Smooth muscle cell (in vitro differentiated cells): ENCODE measurements at regions not wholly inside any gene's neighbourhood (a gene's known extent, or its start where the extent isn't known, plus 50 kb on each side); places are given as distances from the start of the nearest gene placed in this dataset.

ENCODE experiments used
- DNase-seq: peaks from one replicate; lab custom pipeline; 2025; ENCODE audit not compliant: unreplicated experiment; lab: John Stamatoyannopoulos, UW
- H2AFZ ChIP-seq: fragments of 200-600 bp; sonication (generic); 2 replicates; pipeline ENCODE4 v1.6.0; 2016; ENCODE audit warnings: antibody characterized with exemption, low read depth, mild to moderate bottlenecking
- H3F3A ChIP-seq: fragments of 200-600 bp; sonication (generic); 2 replicates; pipeline ENCODE4 v1.6.0; 2017; ENCODE audit warnings: antibody characterized with exemption, low read depth
- H3K27ac ChIP-seq: fragments of 200-600 bp; sonication (generic); 2 replicates; pipeline ENCODE4 v1.5.1; 2016; ENCODE audit warnings: low read depth, mild to moderate bottlenecking
- H3K27me3 ChIP-seq: fragments of 200-600 bp; sonication (generic); 2 replicates; pipeline ENCODE4 v1.6.1; 2016; ENCODE audit warnings: low read depth, mild to moderate bottlenecking
- H3K36me3 ChIP-seq: fragments of 200-600 bp; sonication (generic); 2 replicates; pipeline ENCODE4 v1.5.1; 2016; ENCODE audit warnings: low read depth
- H3K4me1 ChIP-seq: fragments of 200-600 bp; sonication (generic); 2 replicates; pipeline ENCODE4 v1.5.1; 2016; ENCODE audit warnings: low read depth
- H3K4me2 ChIP-seq: fragments of 200-600 bp; sonication (generic); 2 replicates; pipeline ENCODE4 v1.6.0; 2016; ENCODE audit warnings: mild to moderate bottlenecking
- H3K4me3 ChIP-seq: fragments of 200-600 bp; sonication (generic); 2 replicates; pipeline ENCODE4 v1.5.1; 2016; ENCODE audit warnings: mild to moderate bottlenecking
- H3K79me2 ChIP-seq: fragments of 200-600 bp; sonication (generic); 2 replicates; pipeline ENCODE4 v1.6.0; 2016; ENCODE audit warnings: low read depth, mild to moderate bottlenecking
- H3K9ac ChIP-seq: fragments of 200-600 bp; sonication (generic); 2 replicates; pipeline ENCODE4 v1.6.0; 2016; ENCODE audit warnings: low read depth
- H3K9me3 ChIP-seq: fragments of 200-600 bp; sonication (generic); replicated peaks from 2 replicates; pipeline ENCODE4 v1.5.1; 2016; ENCODE audit warnings: low read depth
- H4K20me1 ChIP-seq: fragments of 200-600 bp; sonication (generic); 2 replicates; pipeline ENCODE4 v1.6.0; 2016; ENCODE audit warnings: low read depth
- CTCF ChIP-seq: fragments of 200-600 bp; sonication (generic); IDR thresholded peaks from 2 replicates; pipeline ENCODE4 v1.5.1; 2017; ENCODE audit warnings: borderline replicate concordance, mild to moderate bottlenecking, antibody characterized with exemption; ENCODE audit not compliant: insufficient read depth, poor library complexity, severe bottlenecking
- WGBS: methylation state at CpG from one replicate; pipeline ENCODE4 v1.1.7; 2016; ENCODE audit warnings: low lambda C conversion rate; 5-methylcytosine and 5-hydroxymethylcytosine counted together

- Histone ChIP-seq H2AFZ (no peak overlapping the region), H3K4me2 (no peak overlapping the region), H3K27ac (no peak overlapping the region), H3K9ac (no peak overlapping the region), H4K20me1 (no peaks in the 10 kb centered on the region), H3K4me1 (peaks cover 5% of the 10 kb centered on the region), H3K9me3 (no peaks in the 10 kb centered on the region), H3K79me2 (no peaks in the 10 kb centered on the region), H3K4me3 (no peak overlapping the region), H3K27me3 (no peaks in the 10 kb centered on the region), H3F3A (no peaks in the 10 kb centered on the region), H3K36me3 (no peaks in the 10 kb centered on the region)
- no peak for DNase-seq
- WGBS = 87% methylated on average over 4 of the region's 4 CpGs
- TF ChIP-seq CTCF = no peak
These were observed 254.0 kb upstream of the SOX2 start for GRCh38 chr3:181457756-181458155.

GRCh38 chr3:181457190-181457589, 254.5 kb upstream of the SOX2 start:
- no peak overlapping the region for H2AFZ ChIP-seq
- 93% methylated on average over 9 of the region's 9 CpGs for WGBS

GRCh38 chr3:181455276-181455675, 256.4 kb upstream of the SOX2 start:
- no peak overlapping the region for H3K9ac ChIP-seq
- no peaks in the 10 kb centered on the region for H3K27me3 ChIP-seq
- WGBS = 67% methylated on average over 1 of the region's 1 CpG
- H2AFZ ChIP-seq = no peak overlapping the region
- no peak overlapping the region for H3K4me2 ChIP-seq
- DNase-seq = no peak
- no peaks in the 10 kb centered on the region for H3K79me2 ChIP-seq
- peaks cover 5% of the 10 kb centered on the region for H3K4me1 ChIP-seq
- H4K20me1 ChIP-seq = no peaks in the 10 kb centered on the region
- no peaks in the 10 kb centered on the region for H3F3A ChIP-seq
- H3K4me3 ChIP-seq = no peak overlapping the region
- no peak overlapping the region for H3K27ac ChIP-seq
- H3K9me3 ChIP-seq = no peaks in the 10 kb centered on the region
- TF ChIP-seq CTCF = no peak
- no peaks in the 10 kb centered on the region for H3K36me3 ChIP-seq

More at GRCh38 chr3:181457190-181457589, 254.5 kb upstream of the SOX2 start:
- H3K4me2 ChIP-seq = no peak overlapping the region
- TF ChIP-seq CTCF = no peak
- H3K27me3 ChIP-seq = no peaks in the 10 kb centered on the region
- peaks cover 5% of the 10 kb centered on the region for H3K4me1 ChIP-seq
- H3K79me2 ChIP-seq = no peaks in the 10 kb centered on the region
- DNase-seq = no peak
- no peak overlapping the region for H3K27ac ChIP-seq
- no peaks in the 10 kb centered on the region for H4K20me1 ChIP-seq
- no peak overlapping the region for H3K9ac ChIP-seq
- H3K36me3 ChIP-seq = no peaks in the 10 kb centered on the region
- H3F3A ChIP-seq = no peaks in the 10 kb centered on the region
- no peak overlapping the region for H3K4me3 ChIP-seq
- no peaks in the 10 kb centered on the region for H3K9me3 ChIP-seq

GRCh38 chr3:181454451-181455027, 257.2 kb upstream of the SOX2 start:
- WGBS = 80% methylated on average over 6 of the region's 6 CpGs
- Histone ChIP-seq H2AFZ (no peak overlapping the region), H3K79me2 (no peaks in the 10 kb centered on the region), H4K20me1 (no peaks in the 10 kb centered on the region), H3K4me2 (no peak overlapping the region), H3K9me3 (no peaks in the 10 kb centered on the region), H3K9ac (no peak overlapping the region), H3K4me1 (peaks cover 5% of the 10 kb centered on the region), H3K27ac (no peak overlapping the region), H3K27me3 (no peaks in the 10 kb centered on the region), H3F3A (no peaks in the 10 kb centered on the region), H3K4me3 (no peak overlapping the region), H3K36me3 (no peaks in the 10 kb centered on the region)
- DNase-seq = no peak
- TF ChIP-seq CTCF = no peak
